T-cell (primary cell): ENCODE measurements at regions not wholly inside any gene's neighbourhood (a gene's known extent, or its start where the extent isn't known, plus 50 kb on each side); places are given as distances from the start of the nearest gene placed in this dataset.
"Not testable (repeated sequence)": the region's sequence is repeated elsewhere in the genome, so short reads cannot be mapped to it uniquely, and the experiment has no call there.

Experiments used
- ATAC-seq, 4 experiments: fragments of 200-7000 bp in 3 of 4; fragments of 150-1000 bp in 1 of 4; cut with Tn5 transposase; replicated peaks in 1 of 4; 1 replicate in 3 of 4; 2 replicates in 1 of 4; pipeline ENCODE4 v1.10.0; 2021; ENCODE audit warnings: moderate library complexity in 3 of 4, mild to moderate bottlenecking in 2 of 4, moderate number of reproducible peaks in 1 of 4
- CTCF ChIA-PET, 2 donors: fragments of 300-600 bp; sonication (Branson Sonifier 250); formaldehyde crosslinking; loops; one replicate each; lab custom pipeline; 2022; ENCODE audit warnings: antibody characterized with exemption in 2 of 2; lab: Charles Lee
- POLR2A ChIA-PET, 2 donors: fragments of 300-600 bp; sonication (Branson Sonifier 250); formaldehyde crosslinking; loops; one replicate each; lab custom pipeline; 2022; ENCODE audit warnings: antibody characterized with exemption in 2 of 2; lab: Charles Lee
- DNase-seq, 35 experiments: peaks; one replicate each; pipeline versions ENCODE4 v3.0.0 to v3.0.0-alpha.2; 2013 to 2023
- H3K27ac ChIP-seq: one replicate; pipeline ENCODE4 v1.5.1; 2013; ENCODE audit warnings: low read length
- H3K27me3 ChIP-seq, 2 experiments: replicated peaks in 1 of 2; 1 replicate in 1 of 2; 2 replicates in 1 of 2; pipeline versions ENCODE4 v1.6.1 to v1.7.0; 2013; ENCODE audit warnings: low read length in 1 of 2, mixed read lengths in 1 of 2; ENCODE audit not compliant: control insufficient read depth in 2 of 2, insufficient read depth in 2 of 2; ENCODE audit errors: extremely low read depth in 1 of 2
- H3K36me3 ChIP-seq, 2 donors: 1 replicate in 1 of 2; 2 replicates in 1 of 2; pipeline versions ENCODE4 v1.6.1 to v1.7.0; 2013; ENCODE audit warnings: low read length in 1 of 2; ENCODE audit not compliant: control insufficient read depth in 2 of 2, insufficient read depth in 1 of 2; ENCODE audit errors: extremely low read depth in 1 of 2
- H3K4me1 ChIP-seq, 2 experiments: 1 replicate in 1 of 2; 2 replicates in 1 of 2; pipeline versions ENCODE4 v1.6.1 to v1.7.0; 2013; ENCODE audit warnings: low read length in 2 of 2, mixed read lengths in 1 of 2; ENCODE audit not compliant: insufficient read depth in 2 of 2, control insufficient read depth in 1 of 2; ENCODE audit errors: extremely low read depth in 1 of 2
- H3K4me3 ChIP-seq, 2 donors: 1 replicate in 1 of 2; 2 replicates in 1 of 2; pipeline versions ENCODE4 v1.5.1 to v1.7.0; 2013; ENCODE audit warnings: mild to moderate bottlenecking in 2 of 2, low read length in 1 of 2, moderate library complexity in 1 of 2; ENCODE audit not compliant: control insufficient read depth in 1 of 2; ENCODE audit errors: extremely low read depth in 1 of 2
- H3K9me3 ChIP-seq: 2 replicates; pipeline ENCODE4 v1.7.0; 2013
- H3K27ac Mint-ChIP-seq, 2 donors: one replicate each; pipeline ENCODE4 v1.8.0; 2020 to 2021; ENCODE audit warnings: mild to moderate bottlenecking in 2 of 2, mixed read lengths in 2 of 2
- H3K27me3 Mint-ChIP-seq, 2 donors: one replicate each; pipeline ENCODE4 v1.8.0; 2021 to 2022; ENCODE audit warnings: mixed read lengths in 2 of 2
- H3K36me3 Mint-ChIP-seq: one replicate; pipeline ENCODE4 v1.8.0; 2021; ENCODE audit warnings: mixed read lengths
- H3K4me1 Mint-ChIP-seq, 3 donors: one replicate each; pipeline ENCODE4 v1.8.0; 2020 to 2022; ENCODE audit warnings: mixed read lengths in 3 of 3, mild to moderate bottlenecking in 1 of 3
- H3K4me3 Mint-ChIP-seq, 3 donors: one replicate each; pipeline ENCODE4 v1.8.0; 2020 to 2022; ENCODE audit warnings: mild to moderate bottlenecking in 3 of 3, mixed read lengths in 3 of 3, moderate library complexity in 3 of 3
- H3K9me3 Mint-ChIP-seq, 3 donors: one replicate each; pipeline ENCODE4 v1.8.0; 2020 to 2022; ENCODE audit warnings: mixed read lengths in 3 of 3
- WGBS: methylation state at CpG from one replicate; pipeline ENCODE4 v1.1.5; 2013; ENCODE audit warnings: missing lambda C conversion rate; ENCODE audit not compliant: insufficient coverage; 5-methylcytosine and 5-hydroxymethylcytosine counted together

GRCh38 chr6:144969154-144969553 lies 684.0 kb downstream of the UTRN start:
- Mint-ChIP-seq H3K9me3 (peaks cover 0 to 2% (median 0%) of the 10 kb centered on the region in 3 donors), H3K4me3 (no peak overlapping the region), H3K36me3 (no peaks in the 10 kb centered on the region), H3K4me1 (no peaks in the 10 kb centered on the region), H3K27ac (no peak overlapping the region), H3K27me3 (peaks cover 4 to 13% of the 10 kb centered on the region in 2 donors)
- 100% methylated on average over 2 of the region's 3 CpGs for WGBS
- no peaks in the 10 kb centered on the region for H3K4me1 ChIP-seq
- H3K27ac ChIP-seq: no peak overlapping the region
- H3K27me3 ChIP-seq: no peaks in the 10 kb centered on the region
- ChIA-PET CTCF (no interaction called here), POLR2A (no interaction called here)
- ATAC-seq: no peak
- H3K9me3 ChIP-seq: no peaks in the 10 kb centered on the region
- no peak for DNase-seq
- H3K4me3 ChIP-seq: no peak overlapping the region
- H3K36me3 ChIP-seq: no peaks in the 10 kb centered on the region

- no peaks in the 10 kb centered on the region for H3K9me3 ChIP-seq
- no peaks in the 10 kb centered on the region for H3K4me1 ChIP-seq
- H3K27ac Mint-ChIP-seq: no peak overlapping the region
- no peaks in the 10 kb centered on the region for H3K27me3 ChIP-seq
- no peak overlapping the region for H3K4me3 Mint-ChIP-seq
- H3K36me3 ChIP-seq: no peaks in the 10 kb centered on the region
- peaks cover 4 to 13% of the 10 kb centered on the region in 2 donors for H3K27me3 Mint-ChIP-seq
- DNase-seq (no peak), ATAC-seq (no peak)
- H3K9me3 Mint-ChIP-seq: peaks cover 0 to 2% (median 0%) of the 10 kb centered on the region in 3 donors
- H3K27ac ChIP-seq: no peak overlapping the region
- H3K4me1 Mint-ChIP-seq: no peaks in the 10 kb centered on the region
- ChIA-PET CTCF (no interaction called here), POLR2A (no interaction called here)
- no peak overlapping the region for H3K4me3 ChIP-seq
- H3K36me3 Mint-ChIP-seq: no peaks in the 10 kb centered on the region
- 82% methylated on average over 4 of the region's 6 CpGs for WGBS
Measured at GRCh38 chr6:144969602-144970272, 684.6 kb downstream of the UTRN start.

GRCh38 chr6:144977250-144977864 lies 692.2 kb downstream of the UTRN start:
- ATAC-seq: peak in 1 of 4 experiments; percentile 51
- DNase-seq: peak in 10 of 35 experiments; percentile 1 to 26 (median 4)
- H3K4me1 Mint-ChIP-seq, H3K27me3 ChIP-seq, POLR2A ChIA-PET, H3K4me1 ChIP-seq, H3K4me3 ChIP-seq, H3K36me3 Mint-ChIP-seq, H3K27ac ChIP-seq, H3K9me3 Mint-ChIP-seq, H3K36me3 ChIP-seq, H3K9me3 ChIP-seq, H3K27ac Mint-ChIP-seq, H3K4me3 Mint-ChIP-seq, CTCF ChIA-PET: not testable (repeated sequence)
- WGBS: 53% methylated on average over 7 of the region's 8 CpGs
- peaks cover 6 to 22% of the 10 kb centered on the region in 2 donors for H3K27me3 Mint-ChIP-seq

- Histone ChIP-seq H3K27ac (no peak overlapping the region), H3K27me3 (peaks cover 0 to 7% of the 10 kb centered on the region in 2 experiments), H3K9me3 (no peaks in the 10 kb centered on the region), H3K36me3 (no peaks in the 10 kb centered on the region), H3K4me3 (no peak overlapping the region), H3K4me1 (no peaks in the 10 kb centered on the region)
- ChIA-PET POLR2A (no interaction called here), CTCF (interaction anchor here in 1 of 2 donors (0.6 kb wide), 1 partner anchor 111 kb away, joined by 3 read pairs; no protein-coding TSS in a partner anchor)
- Mint-ChIP-seq H3K4me1 (no peaks in the 10 kb centered on the region), H3K36me3 (no peaks in the 10 kb centered on the region), H3K27ac (no peak overlapping the region), H3K27me3 (peaks cover 6 to 22% of the 10 kb centered on the region in 2 donors), H3K4me3 (no peak overlapping the region), H3K9me3 (peaks cover 0 to 11% (median 3%) of the 10 kb centered on the region in 3 donors)
- ATAC-seq (no peak), DNase-seq (no peak)
Measured at GRCh38 chr6:144978208-144978607, 693.1 kb downstream of the UTRN start.

- Histone ChIP-seq H3K27me3 (peaks cover 0 to 5% of the 10 kb centered on the region in 2 experiments), H3K4me1 (no peaks in the 10 kb centered on the region), H3K36me3 (no peaks in the 10 kb centered on the region), H3K9me3 (no peaks in the 10 kb centered on the region), H3K27ac (no peak overlapping the region), H3K4me3 (no peak overlapping the region)
- POLR2A ChIA-PET: no interaction called here
- Mint-ChIP-seq H3K27ac (no peak overlapping the region), H3K9me3 (peaks cover 0 to 26% (median 11%) of the 10 kb centered on the region in 3 donors), H3K27me3 (peaks cover 29 to 34% of the 10 kb centered on the region in 2 donors), H3K36me3 (peaks cover 3% of the 10 kb centered on the region), H3K4me3 (no peak overlapping the region), H3K4me1 (no peaks in the 10 kb centered on the region)
- ATAC-seq: no peak
- 88% methylated on average over 2 of the region's 2 CpGs for WGBS
- no peak for DNase-seq
- CTCF ChIA-PET: no interaction called here
Measured at GRCh38 chr6:144986271-144986670, 701.1 kb downstream of the UTRN start.

- Histone ChIP-seq H3K4me3 (no peak overlapping the region), H3K4me1 (no peaks in the 10 kb centered on the region), H3K9me3 (no peaks in the 10 kb centered on the region), H3K36me3 (no peaks in the 10 kb centered on the region), H3K27ac (no peak overlapping the region), H3K27me3 (peaks cover 0 to 5% of the 10 kb centered on the region in 2 experiments)
- CTCF ChIA-PET: no interaction called here
- H3K36me3 Mint-ChIP-seq: peaks cover 3% of the 10 kb centered on the region
- H3K9me3 Mint-ChIP-seq: peaks cover 0 to 10% (median 8%) of the 10 kb centered on the region in 3 donors
- DNase-seq (no peak), ATAC-seq (no peak)
- 81% methylated on average over 3 of the region's 5 CpGs for WGBS
- no peaks in the 10 kb centered on the region for H3K4me1 Mint-ChIP-seq
- H3K4me3 Mint-ChIP-seq: no peak overlapping the region
- H3K27me3 Mint-ChIP-seq: peaks cover 40 to 45% of the 10 kb centered on the region in 2 donors
- no peak overlapping the region for H3K27ac Mint-ChIP-seq
- POLR2A ChIA-PET: no interaction called here
Measured at GRCh38 chr6:144989319-144990107, 704.4 kb downstream of the UTRN start.
